Liver (tissue), 8 donors: ENCODE measurements at regions not wholly inside any gene's neighbourhood (a gene's known extent, or its start where the extent isn't known, plus 50 kb on each side); places are given as distances from the start of the nearest gene placed in this dataset.

Source experiments
- DNase-seq: peaks from one replicate; pipeline ENCODE4 v3.0.0-alpha.2; 2017; ENCODE audit warnings: low spot score
- H3K27ac ChIP-seq, 2 donors: one replicate each; pipeline ENCODE4 v1.7.0; 2013; ENCODE audit warnings: inconsistent platforms in 2 of 2, low read length in 2 of 2, control low read depth in 1 of 2, low read depth in 1 of 2, mild to moderate bottlenecking in 1 of 2
- H3K27me3 ChIP-seq, 4 donors: one replicate each; pipeline versions ENCODE4 v1.6.1 to v1.7.0; 2013; ENCODE audit warnings: low read length in 3 of 4, inconsistent platforms in 1 of 4, mild to moderate bottlenecking in 1 of 4, moderate library complexity in 1 of 4; ENCODE audit not compliant: control insufficient read depth in 4 of 4, insufficient read depth in 4 of 4
- H3K36me3 ChIP-seq, 4 donors: one replicate each; pipeline versions ENCODE4 v1.6.1 to v1.7.0; 2013; ENCODE audit warnings: low read length in 3 of 4, mild to moderate bottlenecking in 3 of 4, low read depth in 1 of 4, moderate library complexity in 1 of 4; ENCODE audit not compliant: control insufficient read depth in 4 of 4, insufficient read depth in 3 of 4
- H3K4me1 ChIP-seq, 4 donors: one replicate each; pipeline versions ENCODE4 v1.6.1 to v1.7.0; 2013; ENCODE audit warnings: low read length in 3 of 4, mild to moderate bottlenecking in 3 of 4, moderate library complexity in 1 of 4; ENCODE audit not compliant: control insufficient read depth in 4 of 4, insufficient read depth in 4 of 4
- H3K4me3 ChIP-seq, 3 donors: one replicate each; pipeline versions ENCODE4 v1.6.1 to v1.7.0; 2013; ENCODE audit warnings: low read length in 3 of 3, control low read depth in 1 of 3, low read depth in 1 of 3, mild to moderate bottlenecking in 1 of 3
- H3K9ac ChIP-seq, 2 donors: one replicate each; pipeline ENCODE4 v1.7.0; 2013; ENCODE audit warnings: low read length in 2 of 2, mild to moderate bottlenecking in 2 of 2, moderate library complexity in 2 of 2, control low read depth in 1 of 2, low read depth in 1 of 2
- H3K9me3 ChIP-seq, 4 donors: one replicate each; pipeline versions ENCODE4 v1.6.1 to v1.7.0; 2013; ENCODE audit warnings: low read length in 3 of 4; ENCODE audit not compliant: control insufficient read depth in 4 of 4
- EGR1 ChIP-seq, 2 donors: IDR thresholded peaks; 2 replicates each; pipeline ENCODE4 v1.6.1; 2016 to 2018; ENCODE audit warnings: antibody characterized with exemption in 2 of 2, low read depth in 2 of 2
- FOXA1 ChIP-seq: IDR thresholded peaks from 2 replicates; pipeline ENCODE4 v1.6.1; 2016; ENCODE audit warnings: antibody characterized with exemption
- FOXA2 ChIP-seq: IDR thresholded peaks from 2 replicates; pipeline ENCODE4 v1.6.1; 2016; ENCODE audit warnings: antibody characterized with exemption
- HNF4A ChIP-seq, 2 donors: conservative IDR thresholded peaks; 2 replicates each; pipeline ENCODE4 v1.6.1; 2016; ENCODE audit warnings: antibody characterized with exemption in 2 of 2, mild to moderate bottlenecking in 2 of 2
- HNF4G ChIP-seq: IDR thresholded peaks from 2 replicates; pipeline ENCODE4 v1.6.1; 2016; ENCODE audit warnings: antibody characterized with exemption
- JUND ChIP-seq, 2 donors: IDR thresholded peaks; 2 replicates each; pipeline ENCODE4 v1.6.1; 2016; ENCODE audit warnings: antibody characterized with exemption in 2 of 2
- RXRA ChIP-seq, 2 donors: IDR thresholded peaks; 2 replicates each; pipeline ENCODE4 v1.6.1; 2017 to 2018; ENCODE audit warnings: antibody characterized with exemption in 2 of 2, mild to moderate bottlenecking in 1 of 2
- SP1 ChIP-seq: IDR thresholded peaks from 2 replicates; pipeline ENCODE4 v1.6.1; 2018; ENCODE audit warnings: antibody characterized with exemption, mild to moderate bottlenecking
- TAF1 ChIP-seq: conservative IDR thresholded peaks from 2 replicates; pipeline ENCODE4 v1.6.1; 2016; ENCODE audit warnings: antibody characterized with exemption, mild to moderate bottlenecking
- WGBS: extraction: QIAGEN DNeasy Blood & Tissue Kit; methylation state at CpG from one replicate; pipeline ENCODE4 v1.1.7; 2013; 5-methylcytosine and 5-hydroxymethylcytosine counted together
- TF ChIP-seq, protein P1 (sequence below): IDR thresholded peaks from 2 replicates; pipeline ENCODE4 v1.6.1; 2016; ENCODE audit warnings: antibody characterized with exemption
- TF ChIP-seq, protein P2 (sequence below): IDR thresholded peaks from 2 replicates; pipeline ENCODE4 v1.6.1; 2016; ENCODE audit warnings: antibody characterized with exemption, mild to moderate bottlenecking
- TF ChIP-seq, protein P3 (sequence below): fragments of 150-350 bp; IDR thresholded peaks from 2 replicates; pipeline ENCODE4 v1.5.1; 2017; ENCODE audit warnings: improper control_type of control experiment, low read depth, low read length; ENCODE audit not compliant: missing input control
- TF ChIP-seq, protein P4 (sequence below): IDR thresholded peaks from 2 replicates; pipeline ENCODE4 v1.6.1; 2016; ENCODE audit warnings: antibody characterized with exemption
- TF ChIP-seq, protein P5 (sequence below): IDR thresholded peaks from 2 replicates; pipeline ENCODE4 v1.6.1; 2016; ENCODE audit warnings: antibody characterized with exemption
- donor health status: healthy.
- donor health status: healthy.
- donor health status: healthy.
- donor health status: healthy.
- donor health status: healthy.

DNA sequence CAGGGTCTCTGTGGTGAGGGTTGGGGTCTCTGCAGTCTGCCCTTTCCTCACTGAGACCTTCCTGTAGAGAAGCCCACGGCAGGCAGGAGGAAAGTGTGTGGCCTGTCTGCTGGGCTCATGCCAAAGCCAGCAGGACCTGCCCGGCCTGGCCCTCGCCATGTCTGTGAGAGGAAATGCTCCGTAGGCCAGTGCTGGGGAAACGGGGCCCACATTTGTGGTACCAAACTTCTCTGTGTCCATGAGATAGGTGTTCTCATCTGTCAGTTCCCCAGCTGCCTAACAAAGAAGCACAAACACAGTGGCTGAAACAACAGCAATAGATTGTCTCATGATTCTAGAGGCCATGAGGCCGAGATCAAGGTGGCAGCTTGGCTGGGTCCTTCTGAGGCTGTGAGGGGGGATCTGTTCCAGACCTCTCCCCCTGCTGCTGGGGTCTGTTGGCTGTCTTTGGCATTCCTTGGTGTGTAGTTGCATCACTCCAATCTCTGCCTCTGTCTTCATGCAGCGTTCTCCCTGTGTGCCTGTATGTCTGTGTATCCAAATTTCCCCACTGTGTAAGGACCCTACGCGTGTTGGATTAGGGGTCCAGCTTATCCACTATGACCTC lies 772.5 kb downstream of the TBC1D22A start:
- H3K4me3 ChIP-seq: no peak overlapping the region
- no peak overlapping the region for H3K9ac ChIP-seq
- no peak overlapping the region for H3K27ac ChIP-seq
- DNase-seq: no peak
- H3K9me3 ChIP-seq: peaks cover 0 to 3% (median 0%) of the 10 kb centered on the region in 4 donors
- 68% methylated on average over 9 of the region's 9 CpGs for WGBS
- H3K27me3 ChIP-seq: peaks cover 0 to 3% (median 0%) of the 10 kb centered on the region in 4 donors
- H3K4me1 ChIP-seq: peaks cover 0 to 1% (median 0%) of the 10 kb centered on the region in 4 donors
- TF ChIP-seq HNF4A (conservative IDR thresholded peaks at IDR 0.05) (no peak), EGR1 (IDR thresholded peaks at IDR 0.05; ENCODE audit: low read depth in 2 of 2) (no peak), JUND (IDR thresholded peaks at IDR 0.05) (no peak)
- TF ChIP-seq, protein P1, sequence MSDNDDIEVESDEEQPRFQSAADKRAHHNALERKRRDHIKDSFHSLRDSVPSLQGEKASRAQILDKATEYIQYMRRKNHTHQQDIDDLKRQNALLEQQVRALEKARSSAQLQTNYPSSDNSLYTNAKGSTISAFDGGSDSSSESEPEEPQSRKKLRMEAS: no peak
- TF ChIP-seq, protein P2, sequence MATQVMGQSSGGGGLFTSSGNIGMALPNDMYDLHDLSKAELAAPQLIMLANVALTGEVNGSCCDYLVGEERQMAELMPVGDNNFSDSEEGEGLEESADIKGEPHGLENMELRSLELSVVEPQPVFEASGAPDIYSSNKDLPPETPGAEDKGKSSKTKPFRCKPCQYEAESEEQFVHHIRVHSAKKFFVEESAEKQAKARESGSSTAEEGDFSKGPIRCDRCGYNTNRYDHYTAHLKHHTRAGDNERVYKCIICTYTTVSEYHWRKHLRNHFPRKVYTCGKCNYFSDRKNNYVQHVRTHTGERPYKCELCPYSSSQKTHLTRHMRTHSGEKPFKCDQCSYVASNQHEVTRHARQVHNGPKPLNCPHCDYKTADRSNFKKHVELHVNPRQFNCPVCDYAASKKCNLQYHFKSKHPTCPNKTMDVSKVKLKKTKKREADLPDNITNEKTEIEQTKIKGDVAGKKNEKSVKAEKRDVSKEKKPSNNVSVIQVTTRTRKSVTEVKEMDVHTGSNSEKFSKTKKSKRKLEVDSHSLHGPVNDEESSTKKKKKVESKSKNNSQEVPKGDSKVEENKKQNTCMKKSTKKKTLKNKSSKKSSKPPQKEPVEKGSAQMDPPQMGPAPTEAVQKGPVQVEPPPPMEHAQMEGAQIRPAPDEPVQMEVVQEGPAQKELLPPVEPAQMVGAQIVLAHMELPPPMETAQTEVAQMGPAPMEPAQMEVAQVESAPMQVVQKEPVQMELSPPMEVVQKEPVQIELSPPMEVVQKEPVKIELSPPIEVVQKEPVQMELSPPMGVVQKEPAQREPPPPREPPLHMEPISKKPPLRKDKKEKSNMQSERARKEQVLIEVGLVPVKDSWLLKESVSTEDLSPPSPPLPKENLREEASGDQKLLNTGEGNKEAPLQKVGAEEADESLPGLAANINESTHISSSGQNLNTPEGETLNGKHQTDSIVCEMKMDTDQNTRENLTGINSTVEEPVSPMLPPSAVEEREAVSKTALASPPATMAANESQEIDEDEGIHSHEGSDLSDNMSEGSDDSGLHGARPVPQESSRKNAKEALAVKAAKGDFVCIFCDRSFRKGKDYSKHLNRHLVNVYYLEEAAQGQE: no peak
- TF ChIP-seq, protein P3, sequence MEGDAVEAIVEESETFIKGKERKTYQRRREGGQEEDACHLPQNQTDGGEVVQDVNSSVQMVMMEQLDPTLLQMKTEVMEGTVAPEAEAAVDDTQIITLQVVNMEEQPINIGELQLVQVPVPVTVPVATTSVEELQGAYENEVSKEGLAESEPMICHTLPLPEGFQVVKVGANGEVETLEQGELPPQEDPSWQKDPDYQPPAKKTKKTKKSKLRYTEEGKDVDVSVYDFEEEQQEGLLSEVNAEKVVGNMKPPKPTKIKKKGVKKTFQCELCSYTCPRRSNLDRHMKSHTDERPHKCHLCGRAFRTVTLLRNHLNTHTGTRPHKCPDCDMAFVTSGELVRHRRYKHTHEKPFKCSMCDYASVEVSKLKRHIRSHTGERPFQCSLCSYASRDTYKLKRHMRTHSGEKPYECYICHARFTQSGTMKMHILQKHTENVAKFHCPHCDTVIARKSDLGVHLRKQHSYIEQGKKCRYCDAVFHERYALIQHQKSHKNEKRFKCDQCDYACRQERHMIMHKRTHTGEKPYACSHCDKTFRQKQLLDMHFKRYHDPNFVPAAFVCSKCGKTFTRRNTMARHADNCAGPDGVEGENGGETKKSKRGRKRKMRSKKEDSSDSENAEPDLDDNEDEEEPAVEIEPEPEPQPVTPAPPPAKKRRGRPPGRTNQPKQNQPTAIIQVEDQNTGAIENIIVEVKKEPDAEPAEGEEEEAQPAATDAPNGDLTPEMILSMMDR: no peak
- H3K36me3 ChIP-seq: no peaks in the 10 kb centered on the region

DNA sequence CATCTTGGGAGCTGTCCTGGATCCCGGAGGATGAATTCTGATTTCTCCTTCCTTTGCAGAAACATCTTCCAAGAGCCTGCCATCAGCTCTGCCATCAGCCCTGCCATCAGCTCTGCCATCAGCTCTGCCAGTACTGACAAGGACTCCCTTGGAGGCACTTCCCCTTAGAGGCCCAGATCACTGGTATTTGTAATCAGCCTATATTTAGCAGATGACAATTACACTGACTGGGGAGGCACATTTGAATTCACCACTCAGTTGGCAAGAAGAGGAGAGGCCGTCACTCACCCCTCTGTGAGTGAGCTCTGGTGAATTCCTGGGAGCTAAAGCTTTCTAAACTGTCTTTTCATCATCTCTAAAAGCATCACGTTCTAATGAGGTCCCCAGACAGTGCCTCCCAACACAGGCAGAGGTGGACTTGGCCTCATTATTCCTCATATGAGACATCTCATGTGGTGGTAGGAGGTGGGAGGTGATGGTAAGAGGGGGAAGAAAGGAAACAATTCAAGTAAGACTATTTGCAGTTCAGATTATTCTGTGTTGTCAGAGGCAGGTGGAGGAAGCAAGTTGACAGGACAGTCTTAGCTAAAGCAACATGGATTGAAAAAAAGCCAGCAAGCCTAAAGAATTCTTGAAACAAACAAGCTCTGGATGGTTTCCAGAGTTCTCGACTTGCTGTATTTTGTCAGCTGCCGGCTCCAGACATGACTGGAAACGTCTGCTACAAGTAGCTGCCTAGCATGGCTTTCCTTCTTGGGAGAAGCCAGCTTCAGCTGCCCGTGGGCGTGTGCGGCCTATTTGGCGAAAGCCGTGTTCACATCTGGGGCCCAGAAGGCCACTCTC lies 771.7 kb downstream of the TBC1D22A start:
- no peak for DNase-seq
- Histone ChIP-seq H3K27me3 (peaks cover 0 to 3% (median 0%) of the 10 kb centered on the region in 4 donors), H3K4me3 (no peak overlapping the region), H3K4me1 (peaks cover 0 to 1% (median 0%) of the 10 kb centered on the region in 4 donors), H3K9ac (no peak overlapping the region), H3K36me3 (no peaks in the 10 kb centered on the region), H3K27ac (no peak overlapping the region), H3K9me3 (peaks cover 0 to 3% (median 0%) of the 10 kb centered on the region in 4 donors)
- no peak for TF ChIP-seq HNF4G
- TF ChIP-seq FOXA2: no peak
- TF ChIP-seq TAF1: no peak
- TF ChIP-seq HNF4A (conservative IDR thresholded peaks at IDR 0.05): no peak
- TF ChIP-seq SP1: no peak
- no peak for TF ChIP-seq FOXA1
- TF ChIP-seq, protein P4, sequence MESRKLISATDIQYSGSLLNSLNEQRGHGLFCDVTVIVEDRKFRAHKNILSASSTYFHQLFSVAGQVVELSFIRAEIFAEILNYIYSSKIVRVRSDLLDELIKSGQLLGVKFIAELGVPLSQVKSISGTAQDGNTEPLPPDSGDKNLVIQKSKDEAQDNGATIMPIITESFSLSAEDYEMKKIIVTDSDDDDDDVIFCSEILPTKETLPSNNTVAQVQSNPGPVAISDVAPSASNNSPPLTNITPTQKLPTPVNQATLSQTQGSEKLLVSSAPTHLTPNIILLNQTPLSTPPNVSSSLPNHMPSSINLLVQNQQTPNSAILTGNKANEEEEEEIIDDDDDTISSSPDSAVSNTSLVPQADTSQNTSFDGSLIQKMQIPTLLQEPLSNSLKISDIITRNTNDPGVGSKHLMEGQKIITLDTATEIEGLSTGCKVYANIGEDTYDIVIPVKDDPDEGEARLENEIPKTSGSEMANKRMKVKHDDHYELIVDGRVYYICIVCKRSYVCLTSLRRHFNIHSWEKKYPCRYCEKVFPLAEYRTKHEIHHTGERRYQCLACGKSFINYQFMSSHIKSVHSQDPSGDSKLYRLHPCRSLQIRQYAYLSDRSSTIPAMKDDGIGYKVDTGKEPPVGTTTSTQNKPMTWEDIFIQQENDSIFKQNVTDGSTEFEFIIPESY: no peak
- TF ChIP-seq, protein P5, sequence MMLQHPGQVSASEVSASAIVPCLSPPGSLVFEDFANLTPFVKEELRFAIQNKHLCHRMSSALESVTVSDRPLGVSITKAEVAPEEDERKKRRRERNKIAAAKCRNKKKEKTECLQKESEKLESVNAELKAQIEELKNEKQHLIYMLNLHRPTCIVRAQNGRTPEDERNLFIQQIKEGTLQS: no peak
- TF ChIP-seq JUND (IDR thresholded peaks at IDR 0.05): no peak
- TF ChIP-seq RXRA (IDR thresholded peaks at IDR 0.05): no peak
- 68% methylated on average over 11 of the region's 11 CpGs for WGBS
